ENCODE measurements at regions not wholly inside any gene's neighbourhood (a gene's known extent, or its start where the extent isn't known, plus 50 kb on each side); places are given as distances from the start of the nearest gene placed in this dataset.

DNA sequence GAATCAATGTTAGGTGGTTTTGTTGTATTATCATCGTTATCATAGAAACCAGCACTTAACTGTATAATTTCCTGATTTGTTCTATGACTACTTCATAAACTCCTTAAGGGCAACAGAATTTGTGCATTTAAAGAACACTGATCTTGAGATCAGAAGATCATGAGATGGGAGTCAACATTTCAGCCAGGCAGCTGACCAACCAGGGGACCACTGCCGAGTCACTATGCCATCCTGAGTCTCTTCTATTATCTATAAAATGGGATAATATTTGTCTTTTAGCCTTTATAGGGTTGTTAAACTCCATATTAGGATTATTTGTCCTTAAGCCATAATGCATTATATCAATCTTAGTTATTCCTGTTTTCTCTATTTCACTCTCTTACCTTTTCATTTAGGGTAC is 261.7 kb downstream of the GPAM start:
- no peak for DNase-seq (ENCODE audit: low spot score)

DNA sequence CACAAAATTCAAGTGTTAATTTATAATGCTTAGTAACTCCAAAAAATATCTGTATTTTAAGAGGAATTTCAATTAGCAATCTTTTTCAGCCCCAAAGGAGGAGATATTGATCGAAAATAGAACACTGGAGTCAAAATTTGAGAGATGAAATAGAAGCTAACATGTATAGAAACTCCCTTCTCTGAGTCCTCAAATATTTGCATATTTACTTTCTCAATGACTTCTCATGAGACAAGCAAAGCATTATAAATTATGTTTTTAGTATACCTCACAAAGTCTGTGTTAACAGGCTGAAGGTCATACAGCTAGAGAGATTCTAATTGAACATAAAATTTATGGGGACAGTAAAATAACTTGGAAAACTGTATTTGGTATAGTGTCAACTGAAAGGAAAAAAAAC is 260.5 kb downstream of the GPAM start:
- no peak for DNase-seq (ENCODE audit: low spot score)

DNA sequence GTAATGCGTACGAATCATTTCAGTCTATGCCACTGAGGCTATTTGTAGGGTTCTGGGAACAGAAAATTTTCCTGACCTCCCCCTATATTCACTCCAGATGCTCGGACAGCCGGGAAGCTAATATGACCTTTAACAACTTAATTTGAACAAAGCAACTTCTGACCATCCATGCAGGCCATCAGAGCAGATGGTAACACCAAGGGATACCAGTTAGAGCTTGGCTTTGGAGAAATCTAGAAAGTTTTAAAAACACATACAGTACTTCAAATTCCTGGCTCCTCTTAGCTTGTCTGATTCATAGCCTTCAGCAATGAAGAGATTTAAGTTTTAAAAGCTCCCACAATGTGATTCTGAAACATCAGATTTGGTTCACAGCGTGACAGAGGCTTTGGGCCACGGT is 257.3 kb downstream of the GPAM start:
- no peak for DNase-seq (ENCODE audit: low spot score)

- no peak for DNase-seq (ENCODE audit: low spot score)
Measured at GRCh38 chr10:111933937-111934336, 249.6 kb downstream of the GPAM start.

DNA sequence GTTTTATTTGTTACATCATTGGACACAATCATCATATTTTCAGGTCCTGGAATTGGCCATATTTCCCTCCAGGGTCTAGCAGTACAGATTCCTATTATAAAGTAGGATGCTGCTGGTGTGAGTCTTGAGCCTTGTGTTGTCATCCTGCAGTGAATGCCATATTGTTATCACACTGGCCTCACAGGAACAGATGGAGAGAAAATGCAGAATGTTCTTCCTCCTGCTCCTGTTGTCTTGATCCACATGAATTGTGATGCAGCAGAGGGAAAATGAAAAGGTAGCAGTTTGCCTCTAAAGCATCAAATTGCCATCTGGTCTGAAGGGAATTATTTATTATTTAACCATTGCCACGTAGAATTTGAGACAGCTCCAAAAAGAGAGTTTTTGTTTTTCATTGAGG is 248.6 kb downstream of the GPAM start:
- no peak for DNase-seq (ENCODE audit: low spot score)

DNA sequence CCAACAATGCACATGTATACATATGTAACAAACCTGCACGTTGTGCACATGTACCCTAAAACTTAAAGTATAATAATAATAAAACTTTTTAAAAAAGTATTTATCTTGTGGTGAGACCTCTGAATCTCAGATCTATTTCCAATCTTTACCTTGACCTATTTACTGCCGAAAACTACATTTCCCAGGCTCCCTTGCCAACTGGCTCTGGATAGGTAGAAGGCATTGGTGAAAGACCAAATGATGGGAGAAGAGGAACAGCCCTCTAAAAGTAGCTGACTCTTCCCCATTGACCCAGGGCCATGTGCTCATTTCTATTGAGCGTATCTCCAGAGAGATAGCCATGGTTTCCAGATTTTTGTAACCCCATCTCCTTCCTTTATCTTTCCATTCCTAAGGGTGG is 247.4 kb downstream of the GPAM start:
- DNase-seq (ENCODE audit: low spot score): no peak

DNA sequence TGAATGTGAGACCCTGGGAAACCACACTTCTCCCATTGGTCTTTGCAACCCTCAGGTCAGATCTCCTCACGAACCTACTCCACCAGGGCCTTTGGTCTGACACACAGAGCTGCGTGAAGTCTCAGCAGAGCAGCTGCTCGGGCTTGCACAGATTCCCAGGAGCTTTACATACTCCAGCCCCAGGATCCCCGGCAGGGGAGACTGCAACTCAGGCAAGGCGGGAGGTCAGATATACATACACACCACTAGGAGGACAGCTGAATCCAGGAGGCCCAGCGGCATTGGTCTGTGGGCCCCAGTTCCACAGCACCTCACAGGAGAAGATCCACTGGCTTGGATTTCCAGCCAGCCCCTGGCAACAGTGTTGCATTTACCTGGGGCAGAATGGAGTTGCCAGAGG is 239.2 kb downstream of the GPAM start:
- DNase-seq (ENCODE audit: low spot score): no peak

DNA sequence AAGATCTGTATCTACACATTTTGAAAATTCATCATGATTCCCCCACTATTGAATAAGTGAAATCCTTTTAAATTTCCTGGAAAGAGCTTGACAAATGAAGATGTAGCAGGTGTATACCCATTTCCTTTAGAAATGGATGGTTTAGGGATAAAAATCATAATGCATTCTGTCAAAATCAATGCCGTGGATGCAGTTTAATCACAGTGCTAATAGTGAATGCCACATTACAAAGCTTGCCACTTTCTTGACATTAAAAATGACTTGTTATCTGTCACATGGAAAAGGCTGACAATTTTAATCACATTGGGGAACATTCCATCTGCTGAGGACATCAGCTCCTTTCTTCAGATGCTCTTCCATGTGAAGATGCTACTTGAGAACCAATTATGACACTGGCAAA is 229.6 kb downstream of the GPAM start:
- no peak for DNase-seq (ENCODE audit: low spot score)

GRCh38 chr10:111954386-111954785 is 229.2 kb downstream of the GPAM start:
- DNase-seq (ENCODE audit: low spot score): no peak

DNA sequence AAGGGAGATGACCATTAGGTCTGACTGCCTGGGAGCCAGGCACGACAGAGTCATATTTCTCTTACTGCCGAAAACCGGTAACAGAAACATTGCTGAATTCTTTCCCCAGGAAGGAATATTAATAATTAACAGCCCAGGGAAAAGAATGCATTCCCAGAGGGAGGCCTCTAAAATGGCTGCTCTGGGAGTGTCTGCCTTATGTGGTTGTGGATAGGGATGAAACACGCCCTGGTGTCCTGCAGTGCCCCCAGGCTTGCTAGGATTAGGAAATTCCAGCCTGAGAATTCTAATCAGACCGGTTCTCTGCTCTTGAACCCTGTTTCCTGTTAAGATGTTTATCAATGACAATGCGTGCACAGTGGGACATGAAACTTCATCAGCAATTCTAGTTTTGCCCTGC is 226.7 kb downstream of the GPAM start:
- DNase-seq (ENCODE audit: low spot score): no peak

DNA sequence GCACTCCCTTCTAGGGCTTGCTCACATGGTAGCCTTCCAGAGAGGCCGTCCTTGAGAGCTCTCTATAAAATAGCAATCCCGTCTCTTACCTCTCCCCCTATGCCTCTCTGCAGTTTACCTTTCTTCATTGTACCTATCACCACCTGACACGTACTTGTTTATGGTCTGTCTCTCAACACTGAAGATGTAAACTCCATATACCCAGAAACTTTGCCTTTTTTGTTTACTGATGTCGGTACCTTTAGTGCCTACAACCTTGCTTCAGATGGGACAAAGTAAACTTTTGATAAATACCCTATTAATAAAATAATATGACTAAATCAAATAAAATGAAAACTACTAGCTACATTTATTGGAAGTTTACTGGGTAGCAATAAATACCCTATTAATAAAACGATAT is 220.6 kb downstream of the GPAM start:
- no peak for DNase-seq (ENCODE audit: low spot score)

DNA sequence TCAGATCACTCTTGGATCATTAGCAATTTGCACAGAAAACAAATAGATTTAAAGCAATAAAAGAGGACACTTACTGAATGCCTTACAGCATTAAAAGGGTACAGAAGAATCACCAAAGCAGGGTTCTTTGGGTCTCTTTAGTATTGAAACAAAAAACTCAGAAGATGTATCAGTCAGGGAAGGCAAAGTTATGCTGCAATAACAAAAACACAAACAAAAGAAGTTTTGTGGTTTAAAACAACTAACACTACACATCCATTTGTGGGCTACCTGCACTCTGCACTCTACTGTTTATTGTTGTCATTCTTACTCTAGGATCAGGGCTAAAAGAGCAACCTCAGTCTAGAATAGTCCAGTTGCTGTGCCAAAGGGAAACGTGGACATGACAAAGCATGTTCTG is 216.4 kb downstream of the GPAM start:
- no peak for DNase-seq (ENCODE audit: low spot score)

- no peak for DNase-seq (ENCODE audit: low spot score)
Measured at GRCh38 chr10:111967547-111967946, 216.0 kb downstream of the GPAM start.

DNA sequence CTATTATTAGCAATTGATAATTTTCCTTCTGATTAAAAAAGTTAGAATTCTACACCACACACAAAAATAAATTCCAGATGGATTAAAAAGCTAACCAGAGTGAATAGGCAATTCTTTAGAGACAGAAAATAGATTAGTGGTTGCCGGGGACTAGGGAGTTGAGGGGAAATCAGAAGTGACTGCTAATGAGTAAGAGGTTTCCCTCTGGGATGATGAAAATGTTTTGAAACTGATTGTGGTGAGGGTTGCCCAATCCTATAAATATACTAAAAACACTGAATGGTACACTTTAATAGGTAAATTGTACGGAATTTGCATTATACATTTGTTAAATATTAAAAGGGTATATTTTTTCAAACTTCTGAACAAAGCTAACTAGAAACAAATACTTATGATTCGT is 214.9 kb downstream of the GPAM start:
- no peak for DNase-seq (ENCODE audit: low spot score)

DNA sequence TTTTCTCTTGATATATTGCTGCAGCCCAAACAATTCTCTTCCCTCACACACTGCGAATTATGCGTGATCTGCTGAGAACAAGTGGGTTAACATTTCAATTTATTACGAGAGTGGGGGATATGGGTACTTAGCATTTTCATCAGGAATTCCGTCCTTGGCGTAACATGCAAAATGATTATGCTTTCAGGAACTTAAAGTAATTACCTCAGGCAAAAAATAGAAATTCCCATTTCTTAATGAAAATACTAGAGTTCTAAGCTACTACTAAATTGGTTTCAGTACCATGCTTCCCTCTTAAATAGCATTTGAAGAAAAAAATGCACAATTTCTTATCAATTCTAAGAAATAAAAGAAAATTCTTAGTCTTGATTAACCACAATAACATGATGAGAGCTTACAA is 213.5 kb downstream of the GPAM start:
- DNase-seq (ENCODE audit: low spot score): no peak

- no peak for DNase-seq (ENCODE audit: low spot score)
Measured at GRCh38 chr10:111972109-111972508, 211.5 kb downstream of the GPAM start.

- peak; percentile 57 for DNase-seq (ENCODE audit: low spot score)
Measured at GRCh38 chr10:111973306-111973705, 210.3 kb downstream of the GPAM start.

DNA sequence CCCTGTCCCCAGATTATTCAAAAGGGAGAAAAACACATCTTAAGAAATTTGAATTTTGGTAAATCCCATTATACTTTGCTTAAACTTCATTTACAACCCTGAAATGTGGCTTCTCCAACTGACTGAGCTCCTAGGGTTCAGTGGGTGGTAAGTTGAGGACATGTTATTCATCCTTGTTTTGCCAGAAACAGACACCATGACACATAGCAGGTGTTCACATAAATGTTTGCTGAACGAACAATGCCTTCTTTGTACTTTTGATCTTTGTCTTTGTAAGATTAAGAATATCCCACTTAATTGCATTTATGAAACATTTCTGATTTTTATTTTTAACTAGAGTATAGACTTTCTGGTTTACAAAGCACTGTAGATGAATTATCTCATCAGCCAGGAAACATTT is 209.7 kb downstream of the GPAM start:
- no peak for DNase-seq (ENCODE audit: low spot score)

GRCh38 chr10:111974325-111974724 is 209.2 kb downstream of the GPAM start:
- no peak for DNase-seq (ENCODE audit: low spot score)

GRCh38 chr10:111976557-111976956 is 207.0 kb downstream of the GPAM start:
- DNase-seq (ENCODE audit: low spot score): no peak

GRCh38 chr10:111984057-111984456 is 199.5 kb downstream of the GPAM start:
- no peak for DNase-seq (ENCODE audit: low spot score)

DNA sequence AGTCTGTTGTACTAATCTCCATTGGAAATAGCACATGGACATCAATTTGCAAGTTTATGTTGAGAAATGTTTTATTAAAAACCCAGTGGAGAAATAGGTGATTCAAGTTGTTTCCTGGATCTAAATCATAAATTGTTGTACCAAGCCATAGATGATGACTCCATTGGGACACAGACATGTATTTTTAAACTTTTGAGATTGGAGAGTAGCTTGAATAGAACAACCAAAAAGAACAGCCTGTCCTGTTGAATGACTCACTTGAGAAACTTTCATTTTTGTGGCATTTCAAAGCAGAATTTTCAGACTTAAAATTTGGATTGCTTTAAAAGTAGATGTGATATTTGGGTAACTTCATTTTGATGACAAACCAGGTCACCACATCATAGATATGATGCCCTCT is 197.5 kb downstream of the GPAM start:
- no peak for DNase-seq (ENCODE audit: low spot score)

DNA sequence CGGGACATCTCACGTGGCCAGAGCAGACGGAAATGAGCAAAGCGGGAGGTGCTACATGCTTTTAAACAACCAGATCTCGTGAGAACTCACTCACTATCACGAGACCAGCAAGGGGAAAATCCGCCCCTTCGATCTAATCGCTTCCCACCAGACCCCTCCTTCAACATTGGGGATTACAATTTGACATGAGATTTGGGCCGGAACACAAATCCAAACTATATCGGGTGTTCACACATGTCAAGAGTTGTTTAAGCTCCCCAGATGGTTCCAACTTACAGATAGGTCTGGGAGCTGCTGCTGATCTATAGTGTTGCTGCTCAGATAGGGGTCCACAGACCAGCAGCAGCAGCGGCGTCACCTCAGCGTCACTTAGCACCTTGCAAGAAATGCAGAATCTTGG is 194.9 kb downstream of the GPAM start:
- DNase-seq (ENCODE audit: low spot score): no peak

DNA sequence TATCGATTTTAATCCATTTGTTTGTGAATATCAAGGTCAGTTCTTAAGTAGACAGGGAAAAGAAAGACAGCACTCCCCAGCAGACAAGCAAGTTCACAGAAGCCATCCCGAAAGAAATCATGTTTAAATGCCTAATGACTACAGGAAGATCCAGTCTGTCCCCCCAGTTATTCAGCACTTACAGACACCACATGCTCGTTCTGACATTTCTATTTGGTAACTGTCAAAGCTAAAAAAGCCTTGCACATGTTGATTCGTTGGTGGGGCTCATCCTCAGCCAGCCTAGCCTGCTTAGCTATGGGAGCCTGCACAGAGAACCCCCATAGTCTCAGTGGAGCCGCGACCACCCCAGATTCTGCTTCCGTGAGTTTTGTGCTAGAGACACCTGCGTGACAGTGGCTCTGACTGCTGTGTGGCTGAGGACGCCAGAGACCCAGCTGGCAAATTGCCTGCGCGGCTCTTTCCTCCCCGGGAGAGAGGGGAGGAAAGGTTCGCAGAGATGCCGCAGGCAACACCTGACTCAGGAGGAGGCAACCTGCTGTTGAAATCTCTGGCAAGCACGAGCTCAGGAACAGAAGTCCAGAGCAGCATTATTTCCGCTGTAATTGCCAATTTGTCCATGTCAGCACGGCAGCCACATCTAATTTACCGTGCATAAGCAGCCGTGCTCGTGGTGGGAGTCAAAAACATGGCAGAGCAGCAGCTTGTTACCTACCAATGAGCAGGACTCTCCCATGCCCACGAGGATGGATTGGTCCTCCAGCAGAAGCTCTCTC is 194.2 kb downstream of the GPAM start:
- no peak for DNase-seq (ENCODE audit: low spot score)

GRCh38 chr10:111990734-111991133 is 192.8 kb downstream of the GPAM start:
- peak; percentile 5 for DNase-seq (ENCODE audit: low spot score)

Data from RKO (cell line).